ENCODE measurements at regions not wholly inside any gene's neighbourhood (a gene's known extent, or its start where the extent isn't known, plus 50 kb on each side); places are given as distances from the start of the nearest gene placed in this dataset.

- Histone ChIP-seq H3K4me1 (ENCODE audit: control insufficient read depth, insufficient read depth, low read length) (peaks cover 10% of the 10 kb centered on the region), H4K20me1 (ENCODE audit: insufficient read depth, low read length) (no peaks in the 10 kb centered on the region; the same call in 1 of the 2 replicates), H3K27me3 (ENCODE audit: control insufficient read depth, insufficient read depth, low read length) (peaks cover 7% of the 10 kb centered on the region), H3K9me3 (ENCODE audit: control insufficient read depth, insufficient read depth, low read length) (peaks cover 7% of the 10 kb centered on the region), H2BK5ac (ENCODE audit: low read depth, low read length, poor library complexity, severe bottlenecking) (peak overlapping the region; percentile 64), H2BK20ac (ENCODE audit: low read depth, low read length) (peak overlapping the region; percentile 72), H3K56ac (ENCODE audit: extremely low read depth, insufficient read depth, low read length) (no peak overlapping the region), H3K79me1 (ENCODE audit: low read depth in 1 of 2, low read length in 2 of 2) (no peaks in the 10 kb centered on the region), H2AFZ (replicated peaks; ENCODE audit: low read length, poor library complexity) (no peak overlapping the region), H4K5ac (ENCODE audit: low read depth, low read length) (peak overlapping the region; percentile 65; the same call in 1 of the 2 replicates), H3K9ac (ENCODE audit: low read depth, low read length) (no peak overlapping the region; the same call in 1 of the 2 replicates), H4K91ac (ENCODE audit: insufficient read depth, low read depth, low read length) (no peak overlapping the region), H3K4me2 (ENCODE audit: low read depth, low read length) (peak overlapping the region; percentile 68), H4K8ac (ENCODE audit: low read depth in 2 of 2, low read length in 2 of 2) (peak overlapping the region in 1 of 2 experiments; percentile 65; a peak in 1 of 4 replicates), H3K14ac (replicated peaks; ENCODE audit: low read depth, low read length) (0 out of 2 replicates have a peak overlapping the region, but pooled peaks have one; percentile 33), H2BK120ac (ENCODE audit: low read depth, low read length) (peak overlapping the region; percentile 83), H3K27ac (ENCODE audit: insufficient read depth, low read length) (peak overlapping the region; percentile 91; the same call in 1 of the 2 replicates), H3K4ac (ENCODE audit: low read depth, low read length) (peak overlapping the region; percentile 55), H3K23ac (ENCODE audit: low read depth, low read length) (peak overlapping the region; percentile 72), H2AK9ac (replicated peaks; ENCODE audit: low read depth, low read length, poor library complexity) (no peak overlapping the region), H3K9me1 (ENCODE audit: insufficient read depth, low read length) (no peaks in the 10 kb centered on the region), H2BK15ac (ENCODE audit: low read depth, low read length) (no peak overlapping the region), H2AK5ac (ENCODE audit: low read depth, low read length) (no peak overlapping the region), H3K36me3 (ENCODE audit: control insufficient read depth, insufficient read depth, low read length) (no peaks in the 10 kb centered on the region), H3K4me3 (ENCODE audit: insufficient read depth, low read depth, low read length) (no peak overlapping the region), H3K18ac (ENCODE audit: low read depth, low read length) (peak overlapping the region; percentile 65)
- CTCF ChIA-PET = no interaction called here
- ATAC-seq (ENCODE audit: low read depth) = peak; percentile 85
- dilution Hi-C loops (cut with HindIII; ENCODE audit: low sequenced_read_pairs, unreplicated experiment) = no loop called here
- BruUV-seq (replicated peaks) = no TSS peak
- in situ Hi-C loops (cut with MboI; ENCODE audit: low sequenced_read_pairs) = no loop called here
- 51% methylated on average over 3 of the region's 6 CpGs; no CpG with 5 or more reads in 1 of the 2 experiments for WGBS, 2 experiments (ENCODE audit: extremely low coverage in 2 of 2, insufficient read length in 1 of 2)
- POLR2A ChIA-PET (ENCODE audit: unreplicated experiment) = no interaction called here
- TF ChIP-seq POLR2A (IDR thresholded peaks at IDR 0.05; ENCODE audit: low read depth, low read length) = no peak
- no peak for TF ChIP-seq MXI1 (IDR thresholded peaks at IDR 0.05; ENCODE audit: borderline replicate concordance, low read depth, low read length)
- no peak for TF ChIP-seq FOS (IDR thresholded peaks at IDR 0.05; ENCODE audit: low read depth, low read length)
- TF ChIP-seq CHD1 (IDR thresholded peaks at IDR 0.05; ENCODE audit: low read depth, low read length) = no peak
- TF ChIP-seq ELK1 (IDR thresholded peaks at IDR 0.05; ENCODE audit: borderline replicate concordance, low read depth, low read length) = no peak
- TF ChIP-seq NFE2L2 (IDR thresholded peaks at IDR 0.05; ENCODE audit: low read depth, low read length) = no peak
- TF ChIP-seq RFX5 (IDR thresholded peaks at IDR 0.05; ENCODE audit: low read depth, low read length) = no peak
- intact Hi-C loops (cut with micrococcal nuclease) = no loop called here
- DNase-seq = peak; percentile 52
Measured at GRCh38 chr14:103199124-103199523, 75.9 kb downstream of the TNFAIP2 start.
